Upper lobe of left lung (tissue), 4 donors: ENCODE measurements at regions not wholly inside any gene's neighbourhood (a gene's known extent, or its start where the extent isn't known, plus 50 kb on each side); places are given as distances from the start of the nearest gene placed in this dataset.

Experiments
- POLR2AphosphoS5 ChIP-seq, 2 donors: sonication (generic); formaldehyde crosslinking; IDR thresholded peaks; one replicate each; pipeline ENCODE4 v1.5.1; 2017; ENCODE audit warnings: antibody characterized with exemption in 2 of 2
- TF ChIP-seq, protein P1 (sequence below), 6 experiments: fragments of 450-650 bp in 4 of 6; fragments of 200-600 bp in 2 of 6; sonication (generic) in 2 of 6; IDR thresholded peaks; one replicate each; pipeline ENCODE4 v1.5.1; 2016 to 2019; ENCODE audit warnings: antibody characterized with exemption in 6 of 6

GRCh38 chr22:27168681-27169080, 511.3 kb downstream of the MIAT start:
- no peak for TF ChIP-seq POLR2AphosphoS5 (IDR thresholded peaks at IDR 0.05)
- TF ChIP-seq, protein P1, sequence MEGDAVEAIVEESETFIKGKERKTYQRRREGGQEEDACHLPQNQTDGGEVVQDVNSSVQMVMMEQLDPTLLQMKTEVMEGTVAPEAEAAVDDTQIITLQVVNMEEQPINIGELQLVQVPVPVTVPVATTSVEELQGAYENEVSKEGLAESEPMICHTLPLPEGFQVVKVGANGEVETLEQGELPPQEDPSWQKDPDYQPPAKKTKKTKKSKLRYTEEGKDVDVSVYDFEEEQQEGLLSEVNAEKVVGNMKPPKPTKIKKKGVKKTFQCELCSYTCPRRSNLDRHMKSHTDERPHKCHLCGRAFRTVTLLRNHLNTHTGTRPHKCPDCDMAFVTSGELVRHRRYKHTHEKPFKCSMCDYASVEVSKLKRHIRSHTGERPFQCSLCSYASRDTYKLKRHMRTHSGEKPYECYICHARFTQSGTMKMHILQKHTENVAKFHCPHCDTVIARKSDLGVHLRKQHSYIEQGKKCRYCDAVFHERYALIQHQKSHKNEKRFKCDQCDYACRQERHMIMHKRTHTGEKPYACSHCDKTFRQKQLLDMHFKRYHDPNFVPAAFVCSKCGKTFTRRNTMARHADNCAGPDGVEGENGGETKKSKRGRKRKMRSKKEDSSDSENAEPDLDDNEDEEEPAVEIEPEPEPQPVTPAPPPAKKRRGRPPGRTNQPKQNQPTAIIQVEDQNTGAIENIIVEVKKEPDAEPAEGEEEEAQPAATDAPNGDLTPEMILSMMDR (IDR thresholded peaks at IDR 0.05) = no peak
